ENCODE measurements at regions not wholly inside any gene's neighbourhood (a gene's known extent, or its start where the extent isn't known, plus 50 kb on each side); places are given as distances from the start of the nearest gene placed in this dataset.

DNA sequence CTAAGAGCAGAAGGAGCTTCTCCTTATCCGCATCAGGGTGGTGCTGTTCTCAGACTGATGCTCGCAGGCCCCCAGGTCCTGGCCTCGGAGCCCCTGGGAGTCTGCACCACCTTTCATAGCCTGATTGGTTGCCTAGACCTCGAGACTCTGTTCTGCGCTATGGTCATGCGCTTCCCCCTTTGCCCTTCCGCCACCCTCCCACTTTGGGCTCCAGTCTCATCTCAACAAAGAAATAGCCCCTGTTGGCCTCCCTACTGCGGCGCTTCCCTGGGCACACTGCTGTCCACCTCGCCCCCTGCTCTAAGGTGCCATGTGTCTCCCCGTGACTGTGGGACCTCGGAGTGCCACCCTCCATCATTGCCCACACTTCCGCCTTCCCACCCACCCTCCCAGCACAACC, 102.9 kb upstream of the TWIST2 start:
- TF ChIP-seq, protein P1, sequence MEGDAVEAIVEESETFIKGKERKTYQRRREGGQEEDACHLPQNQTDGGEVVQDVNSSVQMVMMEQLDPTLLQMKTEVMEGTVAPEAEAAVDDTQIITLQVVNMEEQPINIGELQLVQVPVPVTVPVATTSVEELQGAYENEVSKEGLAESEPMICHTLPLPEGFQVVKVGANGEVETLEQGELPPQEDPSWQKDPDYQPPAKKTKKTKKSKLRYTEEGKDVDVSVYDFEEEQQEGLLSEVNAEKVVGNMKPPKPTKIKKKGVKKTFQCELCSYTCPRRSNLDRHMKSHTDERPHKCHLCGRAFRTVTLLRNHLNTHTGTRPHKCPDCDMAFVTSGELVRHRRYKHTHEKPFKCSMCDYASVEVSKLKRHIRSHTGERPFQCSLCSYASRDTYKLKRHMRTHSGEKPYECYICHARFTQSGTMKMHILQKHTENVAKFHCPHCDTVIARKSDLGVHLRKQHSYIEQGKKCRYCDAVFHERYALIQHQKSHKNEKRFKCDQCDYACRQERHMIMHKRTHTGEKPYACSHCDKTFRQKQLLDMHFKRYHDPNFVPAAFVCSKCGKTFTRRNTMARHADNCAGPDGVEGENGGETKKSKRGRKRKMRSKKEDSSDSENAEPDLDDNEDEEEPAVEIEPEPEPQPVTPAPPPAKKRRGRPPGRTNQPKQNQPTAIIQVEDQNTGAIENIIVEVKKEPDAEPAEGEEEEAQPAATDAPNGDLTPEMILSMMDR (IDR thresholded peaks at IDR 0.05; ENCODE audit: low read depth, low read length) = no peak
- no peak for TF ChIP-seq EZH2phosphoT487 (IDR thresholded peaks at IDR 0.05; ENCODE audit: low read depth)
